ENCODE measurements at regions not wholly inside any gene's neighbourhood (a gene's known extent, or its start where the extent isn't known, plus 50 kb on each side); places are given as distances from the start of the nearest gene placed in this dataset.

DNA sequence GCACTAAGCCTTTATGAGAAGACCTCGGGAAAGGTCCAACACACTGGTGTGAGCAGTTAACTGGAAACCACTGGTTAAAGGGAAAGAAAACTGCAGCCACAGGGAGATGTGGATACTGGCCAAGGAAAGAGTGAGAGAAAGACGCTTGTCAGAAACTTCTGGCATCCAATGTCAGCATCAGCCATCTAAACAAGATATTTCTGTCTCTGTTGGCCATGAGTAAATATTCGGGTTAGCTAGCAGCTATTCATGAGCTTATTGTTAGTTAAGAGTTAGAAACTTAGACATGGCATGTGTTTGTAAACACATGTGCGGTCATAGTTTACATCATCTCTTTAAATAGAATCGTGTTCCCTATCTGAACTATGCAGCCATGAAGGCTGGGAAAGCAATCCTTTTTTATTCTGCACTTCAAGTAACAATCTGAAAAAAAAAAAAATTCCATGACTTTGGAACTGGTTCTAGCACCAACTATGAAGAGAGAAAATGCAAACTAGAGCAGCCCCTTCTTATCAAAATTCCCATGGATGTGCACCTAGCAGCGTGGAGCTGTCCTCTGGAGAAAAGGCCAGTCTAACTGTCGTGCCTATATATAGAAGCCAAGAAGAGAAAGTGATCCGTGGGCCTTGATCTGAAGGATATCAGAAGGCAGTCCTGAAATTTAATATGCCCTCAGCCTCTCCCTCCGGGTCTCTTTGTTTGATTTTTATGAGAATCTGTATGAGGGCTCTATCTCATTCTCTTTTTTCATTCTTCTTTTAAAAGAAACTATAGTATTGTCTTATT, 84.0 kb upstream of the RFX8 start:
- peak; percentile 27 for DNase-seq (ENCODE audit: low read depth)

DNA sequence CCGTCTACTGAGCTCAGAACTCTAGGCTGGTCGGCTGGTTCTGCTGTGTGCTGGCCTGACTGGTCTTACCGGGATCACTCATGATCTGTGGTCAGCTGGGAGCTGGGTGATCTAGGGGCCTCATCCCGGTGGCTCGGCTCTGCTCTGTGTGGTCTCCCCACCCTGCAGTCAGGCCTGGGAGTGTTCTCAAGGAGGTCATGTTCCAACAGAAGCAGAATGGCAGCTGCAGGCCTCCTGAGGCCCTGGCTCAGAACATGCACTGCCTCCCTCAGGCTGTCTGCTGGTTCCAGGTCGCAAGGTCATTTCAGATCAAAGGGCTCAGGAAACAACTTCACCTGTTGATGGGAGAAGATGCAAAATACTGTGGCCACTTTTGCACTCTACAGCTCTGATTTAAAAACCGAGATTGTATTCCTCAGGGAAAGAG, 81.1 kb upstream of the RFX8 start:
- no peak for DNase-seq (ENCODE audit: low read depth)

DNA sequence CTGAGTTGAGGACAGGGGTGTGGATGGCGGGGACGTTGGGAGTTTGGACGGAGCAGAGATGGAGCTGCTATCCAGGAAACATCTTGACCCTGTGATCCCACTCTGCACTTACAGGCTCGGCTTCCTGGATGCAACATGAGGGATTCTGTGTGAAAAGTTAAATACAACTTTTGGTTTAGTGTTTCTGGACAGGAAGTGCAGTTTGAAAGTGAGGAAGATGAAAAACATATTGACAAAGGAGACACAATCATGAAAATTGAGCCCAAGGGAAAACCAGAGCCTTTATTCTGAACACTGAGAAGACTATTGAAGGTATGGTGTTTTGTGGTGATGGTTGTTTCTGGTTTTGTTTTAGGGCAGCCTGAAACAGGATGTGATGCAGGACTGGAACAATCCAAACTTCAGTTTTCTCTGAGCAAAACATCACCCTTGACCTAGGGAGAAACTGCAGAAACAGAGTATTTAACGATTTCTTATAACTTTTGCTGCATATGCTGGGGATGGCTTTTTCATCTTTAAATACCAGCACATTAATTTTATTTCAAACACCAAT, 76.5 kb upstream of the RFX8 start:
- no peak for DNase-seq (ENCODE audit: low read depth)

DNA sequence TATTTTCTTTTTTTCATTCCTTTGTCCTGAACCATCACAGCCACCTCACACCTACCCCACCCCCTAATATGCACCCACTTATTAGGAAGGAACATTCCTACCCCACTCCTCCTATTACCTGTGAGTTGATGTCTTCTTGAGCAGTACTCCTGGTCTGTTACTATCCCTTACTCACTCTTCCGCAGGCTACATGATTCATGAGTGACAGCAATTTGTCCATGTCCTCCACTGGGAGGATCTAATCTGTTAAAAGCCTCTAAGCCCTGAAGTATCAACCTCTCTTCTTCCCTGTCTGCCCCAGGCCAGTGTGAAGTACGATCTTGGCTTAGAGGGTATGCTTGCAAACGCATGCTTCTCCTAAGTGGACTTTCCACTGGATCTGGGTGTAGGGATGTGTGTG, 75.6 kb upstream of the RFX8 start:
- DNase-seq (ENCODE audit: low read depth) = no peak

DNA sequence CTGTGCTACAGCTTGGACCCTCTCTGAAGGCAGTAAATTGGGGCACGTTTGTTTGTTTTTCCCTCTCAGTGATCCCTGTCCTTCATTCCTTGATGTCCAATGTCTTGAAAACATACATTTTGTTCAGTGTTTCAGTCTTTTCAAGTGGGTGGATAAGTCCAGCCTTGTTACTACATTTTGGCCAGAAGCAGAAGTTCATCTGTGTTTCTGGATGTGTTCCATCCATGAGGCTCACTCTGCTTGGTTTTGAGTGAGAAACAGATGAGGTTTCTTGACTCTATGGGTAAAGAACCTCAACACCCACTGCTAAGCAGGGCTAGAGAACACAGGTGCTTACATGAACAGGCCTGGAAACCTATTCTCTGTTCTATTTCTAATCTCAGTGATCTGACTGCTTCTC, 74.5 kb upstream of the RFX8 start:
- DNase-seq (ENCODE audit: low read depth) = no peak

DNA sequence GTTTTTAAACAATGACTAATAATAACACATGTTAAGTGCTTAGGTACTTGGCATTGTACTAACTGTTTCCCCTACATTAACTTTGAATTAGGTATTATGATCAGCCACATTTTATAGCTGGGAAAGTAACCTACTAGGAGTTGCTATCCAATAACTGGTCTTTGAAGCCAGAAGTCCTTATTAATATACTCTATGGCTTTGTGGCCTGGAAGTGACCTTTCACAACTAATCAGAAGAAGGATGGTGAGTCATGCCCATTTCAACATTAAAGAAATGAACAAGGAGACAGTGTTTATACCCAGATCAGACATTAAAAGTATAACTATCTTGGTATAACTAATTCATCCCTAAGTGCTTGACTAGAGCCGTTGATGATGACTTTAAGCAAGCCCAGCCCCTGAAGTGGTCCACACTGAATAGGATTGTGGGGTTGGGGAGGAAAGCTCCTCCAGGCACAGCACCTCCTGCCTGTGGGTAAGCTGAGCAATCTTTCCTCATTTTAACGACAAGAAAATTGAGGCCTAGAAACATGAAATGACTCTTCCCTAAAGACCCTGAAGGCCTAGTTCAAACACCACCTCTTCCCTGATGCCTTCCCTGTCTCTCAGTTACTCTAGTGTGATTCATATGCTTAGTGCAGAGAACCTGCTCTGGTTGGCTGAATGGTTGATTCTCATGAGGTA, 71.6 kb upstream of the RFX8 start:
- peak; percentile 59 for DNase-seq (ENCODE audit: low read depth)

DNA sequence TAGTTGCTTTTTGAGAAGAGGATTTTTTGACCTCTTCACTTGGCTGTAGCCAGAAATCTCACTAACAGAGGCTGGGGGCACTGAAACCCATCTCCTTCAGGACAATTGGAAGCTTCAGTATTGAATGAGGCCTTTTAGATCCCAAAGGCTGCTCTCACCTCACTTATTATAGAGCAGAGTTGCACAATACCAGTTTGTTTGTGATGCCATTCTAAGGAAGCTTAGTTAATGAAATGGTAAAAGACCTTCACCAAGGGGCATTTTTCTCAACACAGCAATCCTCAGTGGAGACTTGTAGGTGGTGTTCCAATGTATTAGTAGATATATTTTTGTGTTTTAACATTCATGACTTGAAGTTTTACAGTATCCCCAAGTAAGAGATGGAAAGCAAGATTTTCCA, 71.0 kb upstream of the RFX8 start:
- no peak for DNase-seq (ENCODE audit: low read depth)

DNA sequence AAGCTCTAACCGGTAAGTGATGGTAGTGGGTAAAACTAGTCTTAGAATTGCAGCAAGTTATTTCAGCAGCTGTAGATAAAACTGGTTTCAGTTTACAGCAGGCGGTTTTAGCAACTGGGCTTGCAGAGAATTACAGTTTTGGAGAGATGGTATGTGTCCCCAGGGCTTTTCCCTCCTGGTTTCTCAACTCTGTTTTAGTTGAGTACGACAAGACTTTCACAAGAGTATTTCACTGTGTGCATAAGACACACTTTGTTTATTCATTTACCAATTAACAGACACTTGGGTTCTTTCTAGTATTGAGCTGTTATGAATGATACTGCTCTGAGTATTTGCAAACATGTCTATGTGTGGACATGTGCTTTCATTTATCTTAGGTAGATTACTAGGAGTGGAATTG, 65.6 kb upstream of the RFX8 start:
- DNase-seq (ENCODE audit: low read depth) = peak; percentile 83

DNA sequence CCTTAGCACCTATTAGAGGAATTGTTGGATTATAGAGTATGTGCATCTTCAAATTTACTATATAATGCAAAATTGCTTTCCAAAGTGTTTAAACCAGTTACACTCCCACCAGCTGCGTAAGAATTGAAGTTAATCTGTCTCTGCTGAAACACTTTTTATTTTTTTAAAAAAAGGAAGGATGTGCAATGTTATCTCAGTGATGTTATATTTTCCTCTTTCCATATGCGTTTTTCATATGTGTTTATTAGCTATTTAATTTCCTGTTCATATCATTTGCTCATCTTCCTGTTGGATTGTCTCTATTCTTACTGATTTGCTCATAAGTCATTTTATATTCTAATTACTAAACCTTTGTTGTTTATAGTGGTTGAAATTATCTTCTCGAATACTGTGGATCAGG, 63.2 kb upstream of the RFX8 start:
- DNase-seq (ENCODE audit: low read depth) = no peak

DNA sequence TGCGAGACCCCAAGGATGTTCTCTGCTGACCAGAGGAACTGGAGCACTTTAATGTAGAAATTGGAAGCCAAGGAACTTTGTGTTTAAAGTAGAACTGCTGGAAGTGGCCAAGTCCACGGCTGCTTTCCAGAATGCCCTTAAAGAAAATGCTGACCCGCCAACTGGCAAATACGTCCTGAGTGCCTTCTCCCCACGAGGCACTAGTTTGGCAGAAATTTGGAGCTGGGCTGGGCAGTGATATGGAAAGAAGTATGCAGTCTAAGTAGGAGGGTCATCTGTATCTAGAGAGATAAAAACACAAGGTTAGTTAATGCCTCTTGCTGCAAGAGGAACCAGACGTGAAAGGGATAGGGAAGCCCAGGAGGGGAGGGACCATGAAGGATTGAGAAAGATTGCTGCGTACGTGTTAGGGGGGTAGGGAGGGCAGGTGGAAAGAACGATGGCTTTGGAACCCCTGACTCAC, 59.3 kb upstream of the RFX8 start:
- DNase-seq (ENCODE audit: low read depth) = no peak

DNA sequence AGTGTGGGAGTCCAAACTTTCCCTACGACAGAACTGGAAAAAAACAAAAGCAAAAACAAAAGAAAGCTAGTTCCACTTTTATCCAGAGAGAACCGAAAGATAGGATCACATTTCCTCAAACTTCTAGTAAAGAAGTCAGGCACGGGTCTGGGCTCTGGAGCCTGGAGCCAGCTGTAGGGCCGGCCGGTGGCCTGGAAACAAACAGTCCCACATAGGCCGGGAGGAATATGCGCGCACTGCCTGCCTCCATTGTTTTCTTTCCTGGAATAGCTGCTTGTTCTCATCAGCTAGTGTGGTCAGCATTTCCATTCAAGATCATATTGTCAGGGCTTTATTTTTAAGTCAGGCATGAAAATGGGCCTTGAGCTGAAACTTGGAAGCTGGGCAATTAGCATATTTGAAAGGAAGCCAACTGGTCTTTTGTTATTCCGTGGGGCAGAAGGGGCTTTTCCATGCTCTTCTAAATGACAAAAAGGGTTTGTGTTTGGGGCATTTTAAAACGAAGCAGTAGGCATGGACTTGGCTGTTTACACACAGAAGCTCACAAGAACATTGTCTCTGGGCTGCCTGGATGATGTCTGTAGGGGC, 58.7 kb upstream of the RFX8 start:
- no peak for DNase-seq (ENCODE audit: low read depth)

DNA sequence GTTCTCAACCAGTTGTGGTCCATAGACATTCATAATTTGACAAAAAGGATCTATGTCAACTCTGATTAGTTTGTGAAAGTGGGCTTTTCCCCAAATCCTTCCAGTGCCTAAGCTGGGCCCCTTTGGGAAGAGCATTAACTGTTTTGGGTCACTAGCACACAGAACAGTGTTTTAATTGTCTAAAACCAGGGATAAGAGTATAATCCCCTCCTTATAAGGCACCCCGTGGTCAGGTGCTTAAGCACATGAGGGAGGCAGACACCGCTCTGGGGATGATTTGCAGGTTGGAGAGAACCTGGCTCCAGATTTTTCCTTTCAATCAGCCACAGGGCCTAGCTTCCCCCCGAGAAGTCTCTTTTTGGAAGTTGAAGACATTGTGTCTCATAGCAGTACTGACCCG, 53.6 kb upstream of the RFX8 start:
- DNase-seq (ENCODE audit: low read depth) = no peak

DNA sequence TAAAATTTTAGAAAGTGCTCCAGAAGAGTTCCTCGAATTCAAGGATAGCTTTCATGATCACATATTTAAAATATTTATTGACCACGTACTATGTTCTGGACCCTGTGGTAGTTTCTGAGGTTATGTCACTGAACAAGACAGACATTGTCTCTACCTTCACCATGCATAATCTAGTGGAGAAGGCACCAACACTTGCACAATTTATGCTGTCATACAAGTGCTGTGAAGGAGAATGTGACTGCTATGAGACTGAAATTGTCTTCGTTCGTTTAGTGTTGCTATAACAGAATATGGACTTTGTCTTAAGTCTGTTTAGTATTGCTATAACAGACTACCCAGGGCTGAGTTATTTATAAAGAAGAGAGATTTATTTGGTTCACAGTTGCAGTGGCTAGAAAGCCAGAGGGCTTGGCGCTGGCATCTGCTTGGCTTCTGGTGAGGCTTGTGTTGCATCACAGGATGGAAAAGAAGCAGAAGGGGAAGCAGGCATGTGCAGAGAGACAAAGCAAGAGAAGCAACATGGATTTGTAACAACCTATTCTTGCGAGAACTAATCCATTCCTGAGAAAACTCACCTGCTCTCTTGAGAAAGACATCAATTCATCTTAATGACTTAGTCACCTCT, 50.0 kb upstream of the RFX8 start:
- DNase-seq (ENCODE audit: low read depth) = no peak
